ACC112 (cell line): ENCODE measurements at regions not wholly inside any gene's neighbourhood (a gene's known extent, or its start where the extent isn't known, plus 50 kb on each side); places are given as distances from the start of the nearest gene placed in this dataset.

Experiments
- H2AFZ ChIP-seq: fragments of 200-600 bp; sonication (generic); one replicate; pipeline ENCODE4 v1.6.0; 2017; ENCODE audit warnings: antibody characterized with exemption, low read length; ENCODE audit not compliant: unreplicated experiment
- H3K27ac ChIP-seq: fragments of 200-600 bp; sonication (generic); 2 replicates; pipeline ENCODE4 v1.5.1; 2014; ENCODE audit warnings: low read depth, mild to moderate bottlenecking, antibody characterized with exemption, low read length, moderate library complexity
- H3K27me3 ChIP-seq: fragments of 200-600 bp; sonication (generic); 2 replicates; pipeline ENCODE4 v1.6.1; 2014; ENCODE audit warnings: mild to moderate bottlenecking, antibody characterized with exemption, low read length, moderate library complexity, mixed read lengths; ENCODE audit not compliant: insufficient read depth
- H3K36me3 ChIP-seq: fragments of 200-600 bp; sonication (generic); 2 replicates; pipeline ENCODE4 v1.6.1; 2016; ENCODE audit warnings: mild to moderate bottlenecking, antibody characterized with exemption, low read length, moderate library complexity, mixed read lengths; ENCODE audit not compliant: insufficient read depth
- H3K4me1 ChIP-seq: fragments of 200-600 bp; sonication (generic); one replicate; pipeline ENCODE4 v1.6.1; 2016; ENCODE audit warnings: low read length, mixed read lengths; ENCODE audit not compliant: insufficient read depth, unreplicated experiment, control insufficient read depth
- H3K4me3 ChIP-seq: fragments of 200-600 bp; sonication (generic); 2 replicates; pipeline ENCODE4 v1.5.1; 2014; ENCODE audit warnings: mild to moderate bottlenecking, low read depth, low read length
- H3K79me2 ChIP-seq: fragments of 200-600 bp; sonication (generic); one replicate; pipeline ENCODE4 v1.6.0; 2016; ENCODE audit warnings: low read length; ENCODE audit not compliant: control insufficient read depth, unreplicated experiment, insufficient read depth

DNA sequence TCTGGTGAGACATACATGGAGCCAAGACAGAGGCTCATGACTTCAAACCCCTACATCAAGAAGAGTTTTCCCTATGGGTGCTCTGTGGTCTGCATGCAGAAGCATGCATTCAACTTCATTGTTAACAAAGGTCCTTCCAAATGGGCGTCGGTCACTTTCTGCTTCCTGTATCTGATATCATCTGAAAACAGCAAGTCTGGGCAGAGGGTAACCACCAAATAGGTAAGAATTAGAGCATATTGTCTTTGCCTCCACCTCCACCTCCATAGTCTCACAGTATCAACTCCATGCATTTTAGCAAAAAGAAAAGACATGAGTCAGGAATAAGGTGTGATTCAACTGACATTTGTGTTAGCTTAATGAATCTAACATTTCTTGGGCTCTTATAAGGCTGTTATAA, 462.9 kb downstream of the DMRT2 start:
- Histone ChIP-seq H3K79me2 (no peaks in the 10 kb centered on the region), H3K27me3 (no peaks in the 10 kb centered on the region), H3K36me3 (no peaks in the 10 kb centered on the region), H2AFZ (no peak overlapping the region), H3K4me3 (no peak overlapping the region), H3K27ac (no peak overlapping the region), H3K4me1 (no peaks in the 10 kb centered on the region)

DNA sequence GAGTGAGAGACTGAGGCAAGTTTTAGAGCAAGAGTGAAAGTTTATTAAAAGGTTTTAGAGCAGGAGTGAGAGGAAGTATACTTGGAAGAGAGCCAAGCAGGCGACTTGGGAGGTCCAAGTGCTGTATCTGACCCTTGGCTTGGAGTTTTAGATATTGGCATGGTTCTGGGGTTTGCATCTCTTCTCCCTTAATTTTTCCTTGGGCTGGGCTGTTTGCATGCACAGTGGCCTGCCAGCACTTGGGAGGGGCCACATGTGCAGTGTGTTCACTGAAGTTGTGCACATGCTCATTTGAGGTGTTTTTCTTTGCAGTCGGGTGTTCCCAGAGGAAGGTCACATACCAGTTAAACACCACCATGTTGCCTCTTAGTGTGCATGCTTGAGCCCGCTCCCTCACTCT, 464.1 kb downstream of the DMRT2 start:
- Histone ChIP-seq H2AFZ (no peak overlapping the region), H3K4me3 (no peak overlapping the region), H3K36me3 (no peaks in the 10 kb centered on the region), H3K27ac (no peak overlapping the region), H3K4me1 (no peaks in the 10 kb centered on the region), H3K27me3 (no peaks in the 10 kb centered on the region), H3K79me2 (no peaks in the 10 kb centered on the region)

DNA sequence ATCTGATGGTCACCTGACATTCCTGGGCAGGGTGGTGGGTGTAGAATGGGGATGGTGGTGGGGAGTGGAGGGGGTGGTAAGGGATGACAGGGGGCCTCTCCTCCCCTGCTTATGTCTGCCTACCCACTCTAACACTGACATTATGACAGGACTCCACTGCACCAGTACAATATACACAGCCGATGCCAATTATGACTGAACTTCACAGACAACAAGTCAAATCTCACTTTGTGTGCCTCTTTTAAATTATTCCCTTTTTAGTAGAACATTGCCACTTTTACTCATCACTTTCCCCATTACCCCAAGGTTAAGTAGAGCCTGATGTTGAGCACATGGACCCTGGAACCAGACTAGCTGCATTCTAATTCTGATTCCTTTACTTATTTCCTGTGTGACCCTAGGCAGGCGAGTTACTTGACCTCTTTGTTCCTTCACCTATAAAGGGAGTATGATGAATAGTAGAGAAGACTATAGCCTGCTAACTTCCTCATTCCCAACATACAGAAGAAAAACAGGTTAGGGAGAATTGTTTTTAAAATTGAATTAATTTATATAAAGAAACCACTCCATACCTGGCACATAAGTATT, 464.7 kb downstream of the DMRT2 start:
- H3K27me3 ChIP-seq, result no peaks in the 10 kb centered on the region
- H2AFZ ChIP-seq, result no peak overlapping the region
- H3K27ac ChIP-seq, result no peak overlapping the region

DNA sequence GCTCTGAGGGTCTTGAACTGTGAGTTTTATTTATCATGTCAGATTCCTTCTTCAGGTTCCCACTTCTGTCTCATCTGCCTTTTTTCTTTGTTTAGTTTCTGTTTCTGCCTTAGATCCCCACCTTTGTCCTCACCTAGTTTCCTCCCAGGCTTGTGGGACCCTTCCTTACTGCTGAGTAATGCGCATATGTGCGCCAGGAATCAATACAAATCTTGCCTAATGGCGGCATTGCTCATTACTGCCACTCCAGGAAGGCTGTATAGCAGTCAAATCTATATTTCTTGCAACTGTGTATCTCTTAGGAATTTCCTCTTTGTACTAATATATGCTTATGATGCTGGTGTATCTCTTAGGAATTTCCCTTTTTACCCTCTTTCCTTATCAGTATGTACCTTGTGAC, 465.4 kb downstream of the DMRT2 start:
- Histone ChIP-seq H3K79me2 (no peaks in the 10 kb centered on the region), H3K27me3 (no peaks in the 10 kb centered on the region)

More for the DNA sequence above, 464.7 kb downstream of the DMRT2 start:
- H3K79me2 ChIP-seq, result no peaks in the 10 kb centered on the region
- H3K36me3 ChIP-seq, result no peaks in the 10 kb centered on the region
- H3K4me3 ChIP-seq, result no peak overlapping the region
- no peaks in the 10 kb centered on the region for H3K4me1 ChIP-seq

DNA sequence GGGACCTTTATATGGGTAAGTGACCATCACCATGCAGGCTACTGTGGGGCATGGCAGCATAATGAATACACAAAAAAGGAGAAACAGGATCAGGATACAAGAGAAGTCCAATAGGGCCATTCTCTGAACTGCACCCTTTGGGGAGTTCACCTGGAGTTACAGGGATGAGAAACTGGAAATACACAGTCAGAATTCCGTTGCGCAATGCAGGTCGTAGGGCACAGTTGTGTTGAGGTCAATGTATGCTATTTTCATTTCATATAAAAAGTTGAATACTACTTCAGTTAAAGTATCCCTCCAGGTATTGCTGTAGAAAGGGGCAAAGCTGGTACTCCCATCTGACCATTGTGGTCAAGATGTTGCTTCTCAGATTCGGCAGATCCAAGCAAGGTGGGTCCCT, 471.4 kb downstream of the DMRT2 start:
- Histone ChIP-seq H3K27me3 (no peaks in the 10 kb centered on the region), H3K4me3 (no peak overlapping the region), H3K36me3 (no peaks in the 10 kb centered on the region), H3K79me2 (no peaks in the 10 kb centered on the region), H3K4me1 (no peaks in the 10 kb centered on the region), H2AFZ (no peak overlapping the region), H3K27ac (no peak overlapping the region)

More for the DNA sequence above, 465.4 kb downstream of the DMRT2 start:
- Histone ChIP-seq H3K36me3 (no peaks in the 10 kb centered on the region), H3K27ac (no peak overlapping the region), H3K4me1 (no peaks in the 10 kb centered on the region), H3K4me3 (no peak overlapping the region), H2AFZ (no peak overlapping the region)

DNA sequence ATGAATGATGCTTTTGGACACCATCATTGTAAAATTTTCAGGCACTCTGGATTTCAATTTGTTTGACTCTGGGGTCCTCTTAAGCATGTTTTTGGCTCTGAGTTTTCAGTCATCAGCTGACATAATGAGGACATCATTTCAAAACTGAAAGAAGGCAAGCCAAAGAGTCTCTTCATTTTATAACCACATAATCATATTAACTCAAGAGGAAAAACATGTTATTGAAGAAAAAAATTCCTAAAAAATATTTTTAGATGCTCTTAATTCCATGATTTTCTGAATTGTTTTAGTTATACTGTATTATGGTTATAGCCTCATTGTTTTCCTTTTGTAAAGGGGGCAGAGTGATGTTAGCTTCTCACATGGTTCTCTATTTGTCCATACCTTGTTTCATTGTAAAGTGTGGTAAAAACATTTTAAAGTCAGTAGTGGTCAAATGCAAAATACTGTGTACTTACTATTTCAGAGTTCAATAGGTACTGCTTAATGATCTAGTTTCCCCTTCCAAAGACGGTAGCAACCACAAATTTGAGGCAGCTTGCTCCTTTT, 472.1 kb downstream of the DMRT2 start:
- Histone ChIP-seq H2AFZ (no peak overlapping the region), H3K27ac (no peak overlapping the region), H3K4me3 (no peak overlapping the region), H3K27me3 (no peaks in the 10 kb centered on the region), H3K79me2 (no peaks in the 10 kb centered on the region), H3K4me1 (no peaks in the 10 kb centered on the region), H3K36me3 (no peaks in the 10 kb centered on the region)

DNA sequence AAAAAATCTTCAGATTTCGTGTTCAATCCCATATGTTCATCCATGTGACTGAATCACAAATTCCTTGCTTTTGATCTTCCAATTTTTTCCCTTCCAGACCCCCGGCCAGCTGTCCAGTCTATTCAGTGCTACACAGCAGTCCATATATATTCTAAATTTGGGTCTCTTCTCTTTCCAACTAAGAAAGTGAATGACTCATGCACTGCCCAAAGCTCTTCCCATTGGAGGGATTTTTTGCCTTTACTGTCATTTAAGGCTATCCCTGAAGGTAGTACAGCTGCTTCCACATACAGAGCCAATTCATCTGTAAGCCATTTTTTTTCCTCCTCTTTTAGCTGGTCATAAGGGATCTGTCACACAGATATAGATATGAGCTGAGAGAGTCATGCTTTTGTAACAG, 478.3 kb downstream of the DMRT2 start:
- no peak overlapping the region for H3K27ac ChIP-seq
- no peaks in the 10 kb centered on the region for H3K79me2 ChIP-seq
- H3K4me3 ChIP-seq, result no peak overlapping the region
- no peak overlapping the region for H2AFZ ChIP-seq
- H3K4me1 ChIP-seq, result no peaks in the 10 kb centered on the region
- no peaks in the 10 kb centered on the region for H3K27me3 ChIP-seq
- no peaks in the 10 kb centered on the region for H3K36me3 ChIP-seq

DNA sequence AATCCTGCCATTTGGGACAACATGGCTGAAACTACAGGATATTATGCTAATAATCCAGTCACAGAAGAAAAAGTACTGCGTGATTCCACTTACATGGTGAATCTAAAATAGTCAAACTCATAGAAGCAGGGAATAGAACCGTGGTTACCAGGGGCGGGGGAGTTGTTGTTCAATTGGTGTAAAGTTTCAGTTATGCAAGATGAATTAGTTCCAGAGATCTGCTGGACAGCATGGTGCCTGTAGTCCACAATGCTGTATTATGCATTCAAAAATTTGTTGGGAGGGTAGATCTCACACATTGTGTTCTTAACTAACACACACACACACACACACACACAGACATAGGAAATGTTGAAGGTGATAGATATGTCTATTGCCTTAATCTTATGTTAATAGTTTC, 480.5 kb downstream of the DMRT2 start:
- H3K4me3 ChIP-seq, result no peak overlapping the region
- no peak overlapping the region for H2AFZ ChIP-seq
- H3K27me3 ChIP-seq, result no peaks in the 10 kb centered on the region
- no peaks in the 10 kb centered on the region for H3K36me3 ChIP-seq
- H3K27ac ChIP-seq, result no peak overlapping the region
- H3K4me1 ChIP-seq, result no peaks in the 10 kb centered on the region
- H3K79me2 ChIP-seq, result no peaks in the 10 kb centered on the region

DNA sequence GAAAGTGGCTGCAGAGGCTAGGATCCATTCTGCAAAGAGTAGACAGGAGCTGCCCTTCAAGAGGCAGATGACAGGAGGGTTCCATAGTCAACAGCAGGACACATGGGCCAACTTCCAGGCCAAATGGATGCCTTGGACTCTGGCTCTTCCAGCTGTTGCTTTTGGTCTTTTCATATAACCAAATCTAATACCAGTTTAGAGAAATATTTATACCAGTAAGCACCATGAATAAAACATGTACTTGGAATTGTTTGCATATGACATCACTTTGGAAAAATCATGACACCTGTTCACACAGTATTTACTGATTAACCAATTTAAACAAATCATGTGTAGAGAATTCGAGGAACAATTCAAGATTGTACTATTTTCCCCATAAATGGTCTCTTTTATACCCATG, 481.3 kb downstream of the DMRT2 start:
- H3K79me2 ChIP-seq, result no peaks in the 10 kb centered on the region
- H2AFZ ChIP-seq, result no peak overlapping the region
- H3K4me1 ChIP-seq, result no peaks in the 10 kb centered on the region
- no peak overlapping the region for H3K4me3 ChIP-seq
- H3K36me3 ChIP-seq, result no peaks in the 10 kb centered on the region
- no peak overlapping the region for H3K27ac ChIP-seq
- H3K27me3 ChIP-seq, result no peaks in the 10 kb centered on the region

DNA sequence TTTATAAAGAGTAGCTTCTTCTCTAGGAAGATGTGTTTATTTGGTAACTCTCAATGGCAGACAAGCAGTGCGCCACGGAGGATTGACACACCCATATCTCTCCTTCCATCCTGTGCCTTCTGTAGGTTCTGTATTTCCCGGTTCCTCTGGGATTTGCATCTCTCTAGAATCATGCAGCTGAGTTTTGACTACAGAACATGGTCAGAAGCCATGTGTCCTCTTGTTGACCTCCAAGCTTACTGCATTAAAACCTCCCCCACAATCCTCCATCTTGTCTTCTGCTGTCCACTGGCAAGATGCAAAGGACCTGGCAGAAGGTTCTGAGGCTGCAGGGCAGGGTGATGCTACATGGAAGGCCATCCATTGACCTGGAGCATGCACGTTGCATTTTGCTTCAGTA, 482.0 kb downstream of the DMRT2 start:
- Histone ChIP-seq H3K4me1 (no peaks in the 10 kb centered on the region), H3K27ac (no peak overlapping the region), H2AFZ (no peak overlapping the region), H3K27me3 (no peaks in the 10 kb centered on the region), H3K79me2 (no peaks in the 10 kb centered on the region), H3K36me3 (no peaks in the 10 kb centered on the region), H3K4me3 (no peak overlapping the region)

DNA sequence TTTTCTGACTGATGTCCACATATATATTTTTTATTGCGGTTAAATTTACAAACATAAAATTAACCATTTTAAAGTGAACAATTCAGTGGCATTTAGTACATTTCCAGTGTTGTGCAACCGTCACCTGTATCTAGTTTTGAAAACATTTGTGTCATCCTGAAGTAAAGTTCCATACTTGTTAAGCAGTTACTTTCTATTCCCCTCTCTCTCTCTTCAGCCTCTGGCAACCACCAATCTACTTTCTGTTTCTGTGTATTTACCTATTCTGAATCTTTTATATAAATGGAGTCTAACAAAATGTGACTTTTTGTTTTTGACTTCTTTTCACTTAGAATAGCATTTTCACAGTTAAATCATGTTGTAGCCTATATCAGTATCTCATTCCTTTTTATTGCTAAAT, 480.1 kb upstream of the SMARCA2 start:
- no peaks in the 10 kb centered on the region for H3K79me2 ChIP-seq
- no peak overlapping the region for H3K4me3 ChIP-seq
- H3K27me3 ChIP-seq, result no peaks in the 10 kb centered on the region
- no peaks in the 10 kb centered on the region for H3K4me1 ChIP-seq
- no peak overlapping the region for H2AFZ ChIP-seq
- no peaks in the 10 kb centered on the region for H3K36me3 ChIP-seq
- no peak overlapping the region for H3K27ac ChIP-seq
